Esophagus muscularis mucosa (tissue), 4 donors: ENCODE measurements at regions not wholly inside any gene's neighbourhood (a gene's known extent, or its start where the extent isn't known, plus 50 kb on each side); places are given as distances from the start of the nearest gene placed in this dataset.

Experiments used
- CTCF ChIP-seq, 3 experiments: fragments of 200-600 bp in 2 of 3; fragments of 450-650 bp in 1 of 3; sonication (generic) in 2 of 3; IDR thresholded peaks; one replicate each; pipeline ENCODE4 v1.5.1; 2017 to 2019; ENCODE audit warnings: antibody characterized with exemption in 3 of 3, mild to moderate bottlenecking in 2 of 3, moderate library complexity in 1 of 3
- EP300 ChIP-seq: sonication (generic); formaldehyde crosslinking; IDR thresholded peaks from one replicate; pipeline ENCODE4 v1.6.1; 2017; ENCODE audit warnings: antibody characterized with exemption
- POLR2A ChIP-seq: fragments of 450-650 bp; IDR thresholded peaks from one replicate; pipeline ENCODE4 v1.6.1; 2017; ENCODE audit warnings: antibody characterized with exemption, moderate library complexity, mild to moderate bottlenecking, low read depth
- POLR2AphosphoS5 ChIP-seq, 2 donors: sonication (generic); formaldehyde crosslinking; IDR thresholded peaks; one replicate each; pipeline ENCODE4 v1.6.1; 2017; ENCODE audit warnings: antibody characterized with exemption in 2 of 2

- TF ChIP-seq CTCF (IDR thresholded peaks at IDR 0.05) (no peak), EP300 (no peak), POLR2AphosphoS5 (IDR thresholded peaks at IDR 0.05) (no peak), POLR2A (no peak)
Observed at GRCh38 chr2:129771418-129772189, 207.9 kb upstream of the RAB6C start.
